Frontal cortex (tissue), 3 donors: ENCODE measurements at regions not wholly inside any gene's neighbourhood (a gene's known extent, or its start where the extent isn't known, plus 50 kb on each side); places are given as distances from the start of the nearest gene placed in this dataset.

Experiments used
- DNase-seq, 2 donors: peaks; one replicate each; pipeline ENCODE4 v3.0.0; 2012; ENCODE audit warnings: low spot score in 2 of 2
- FAIRE-seq: peaks from 2 replicates; lab custom pipeline; 2012; peaks lifted over from hg19 to GRCh38; lab: Jason Lieb, UNC
- donor health status: control.
- donor health status: control.
- donor health status: control.

GRCh38 chr16:48011878-48012658 lies 143.7 kb downstream of the ABCC12 start:
- FAIRE-seq (no peak), DNase-seq (no peak)

GRCh38 chr16:48011466-48011865 lies 144.3 kb downstream of the ABCC12 start:
- no peak for DNase-seq
- no peak for FAIRE-seq

- DNase-seq (no peak), FAIRE-seq (no peak)
Measured at GRCh38 chr16:48008011-48008525, 147.7 kb downstream of the ABCC12 start.

GRCh38 chr16:48004141-48004695 lies 151.6 kb downstream of the ABCC12 start:
- DNase-seq, result no peak
- no peak for FAIRE-seq

- no peak for FAIRE-seq
- DNase-seq, result no peak
Measured at GRCh38 chr16:48003206-48003907, 152.4 kb downstream of the ABCC12 start.

- FAIRE-seq (no peak), DNase-seq (no peak)
Measured at GRCh38 chr16:48001324-48001895, 154.4 kb downstream of the ABCC12 start.

GRCh38 chr16:48000622-48001021 lies 155.2 kb downstream of the ABCC12 start:
- FAIRE-seq (no peak), DNase-seq (no peak)

GRCh38 chr16:47999595-47999994 lies 156.2 kb downstream of the ABCC12 start:
- no peak for DNase-seq
- FAIRE-seq, result no peak

- FAIRE-seq (no peak), DNase-seq (no peak)
Measured at GRCh38 chr16:47995354-47995753, 160.4 kb downstream of the ABCC12 start.

- DNase-seq (no peak), FAIRE-seq (no peak)
Measured at GRCh38 chr16:47991491-47991890, 164.3 kb downstream of the ABCC12 start.

- DNase-seq, result no peak
- FAIRE-seq, result no peak
Measured at GRCh38 chr16:47990676-47991075, 165.1 kb downstream of the ABCC12 start.

- no peak for FAIRE-seq
- no peak for DNase-seq
Measured at GRCh38 chr16:47987136-47987535, 168.7 kb downstream of the ABCC12 start.

- FAIRE-seq (no peak), DNase-seq (no peak)
Measured at GRCh38 chr16:47986031-47986430, 169.8 kb downstream of the ABCC12 start.

- FAIRE-seq (no peak), DNase-seq (no peak)
Measured at GRCh38 chr16:47984669-47985068, 171.1 kb downstream of the ABCC12 start.

- DNase-seq (no peak), FAIRE-seq (no peak)
Measured at GRCh38 chr16:47983999-47984580, 171.7 kb downstream of the ABCC12 start.

GRCh38 chr16:47980212-47980611 lies 175.6 kb downstream of the ABCC12 start:
- DNase-seq (no peak), FAIRE-seq (no peak)

GRCh38 chr16:47979616-47980182 lies 176.1 kb downstream of the ABCC12 start:
- FAIRE-seq (no peak), DNase-seq (no peak)

GRCh38 chr16:47979164-47979520 lies 176.7 kb downstream of the ABCC12 start:
- FAIRE-seq, result no peak
- no peak for DNase-seq

- FAIRE-seq, result no peak
- DNase-seq, result no peak
Measured at GRCh38 chr16:47978491-47979163, 177.2 kb downstream of the ABCC12 start.
